ENCODE measurements at regions not wholly inside any gene's neighbourhood (a gene's known extent, or its start where the extent isn't known, plus 50 kb on each side); places are given as distances from the start of the nearest gene placed in this dataset.

DNA sequence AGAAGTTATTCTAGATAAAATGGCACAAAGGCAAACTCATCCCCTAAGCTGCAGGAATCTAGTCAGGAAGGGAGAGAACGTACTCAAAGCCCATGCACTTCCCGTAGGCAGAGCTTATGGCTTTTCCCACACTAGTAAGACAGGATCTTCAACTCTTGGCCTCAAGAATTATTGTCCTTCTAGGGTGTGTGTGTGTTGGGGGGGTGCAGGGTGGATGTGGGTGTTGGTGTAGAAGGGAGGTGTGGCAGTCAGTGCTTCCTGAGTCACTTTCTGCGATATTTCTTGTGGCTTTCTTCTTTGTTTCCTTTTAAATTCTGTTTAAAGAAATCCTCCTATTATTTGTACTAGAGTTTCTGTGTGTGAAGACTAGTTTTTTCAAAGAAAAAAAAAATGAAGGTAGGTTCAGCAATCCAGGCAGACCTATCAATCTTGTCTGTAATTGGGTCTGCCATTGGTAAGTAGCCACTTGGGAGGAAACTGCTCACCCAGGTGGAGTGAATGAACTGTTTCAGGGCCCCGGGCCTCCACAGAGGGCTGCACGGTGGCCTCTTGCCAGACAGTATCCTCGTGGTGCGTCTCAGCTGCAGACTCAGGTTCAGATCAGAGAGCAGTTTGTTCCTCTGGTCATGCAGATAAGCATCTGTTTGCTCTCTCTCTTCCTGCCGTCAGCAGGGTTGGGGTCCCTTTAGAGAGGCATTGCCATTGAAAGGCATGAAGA, 131.9 kb downstream of the NPR3 start:
- Histone ChIP-seq H3K27me3 (no peaks in the 10 kb centered on the region), H3K9me3 (no peaks in the 10 kb centered on the region), H3K36me3 (no peaks in the 10 kb centered on the region), H3K4me1 (no peaks in the 10 kb centered on the region), H3K27ac (no peak overlapping the region), H3K4me3 (no peak overlapping the region), H3K9ac (ENCODE audit: low read depth in 2 of 2, low read length in 2 of 2) (no peak overlapping the region)
- TF ChIP-seq, protein P1, sequence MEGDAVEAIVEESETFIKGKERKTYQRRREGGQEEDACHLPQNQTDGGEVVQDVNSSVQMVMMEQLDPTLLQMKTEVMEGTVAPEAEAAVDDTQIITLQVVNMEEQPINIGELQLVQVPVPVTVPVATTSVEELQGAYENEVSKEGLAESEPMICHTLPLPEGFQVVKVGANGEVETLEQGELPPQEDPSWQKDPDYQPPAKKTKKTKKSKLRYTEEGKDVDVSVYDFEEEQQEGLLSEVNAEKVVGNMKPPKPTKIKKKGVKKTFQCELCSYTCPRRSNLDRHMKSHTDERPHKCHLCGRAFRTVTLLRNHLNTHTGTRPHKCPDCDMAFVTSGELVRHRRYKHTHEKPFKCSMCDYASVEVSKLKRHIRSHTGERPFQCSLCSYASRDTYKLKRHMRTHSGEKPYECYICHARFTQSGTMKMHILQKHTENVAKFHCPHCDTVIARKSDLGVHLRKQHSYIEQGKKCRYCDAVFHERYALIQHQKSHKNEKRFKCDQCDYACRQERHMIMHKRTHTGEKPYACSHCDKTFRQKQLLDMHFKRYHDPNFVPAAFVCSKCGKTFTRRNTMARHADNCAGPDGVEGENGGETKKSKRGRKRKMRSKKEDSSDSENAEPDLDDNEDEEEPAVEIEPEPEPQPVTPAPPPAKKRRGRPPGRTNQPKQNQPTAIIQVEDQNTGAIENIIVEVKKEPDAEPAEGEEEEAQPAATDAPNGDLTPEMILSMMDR (IDR thresholded peaks at IDR 0.05) = no peak
- peak; percentile 69 for DNase-seq
- intact Hi-C loops (cut with DNase I) = no loop called here

DNA sequence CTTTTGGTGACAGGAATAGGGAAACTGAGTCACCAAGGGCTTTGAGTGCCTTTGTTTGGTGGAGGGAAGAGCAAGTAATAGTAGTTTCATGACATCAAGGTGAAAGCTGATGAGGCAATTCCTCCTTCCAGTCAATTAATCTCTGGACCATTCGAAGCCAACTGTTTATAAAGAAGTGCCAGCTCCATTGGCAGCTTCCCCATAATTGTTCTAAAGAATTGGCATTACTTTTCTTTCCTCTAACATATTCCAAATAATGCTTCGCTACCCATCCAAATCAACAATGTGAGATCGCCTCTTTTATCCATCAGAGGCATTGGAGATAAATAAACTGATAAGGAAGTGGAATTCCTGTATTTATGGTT, 132.4 kb downstream of the NPR3 start:
- no peaks in the 10 kb centered on the region for H3K4me1 ChIP-seq
- no peak overlapping the region for H3K9ac ChIP-seq (ENCODE audit: low read depth in 2 of 2, low read length in 2 of 2)
- no peaks in the 10 kb centered on the region for H3K27me3 ChIP-seq
- DNase-seq = no peak
- no peaks in the 10 kb centered on the region for H3K9me3 ChIP-seq
- no peak overlapping the region for H3K27ac ChIP-seq
- TF ChIP-seq, protein P1 (IDR thresholded peaks at IDR 0.05) = no peak
- intact Hi-C loops (cut with DNase I) = no loop called here
- no peak overlapping the region for H3K4me3 ChIP-seq
- no peaks in the 10 kb centered on the region for H3K36me3 ChIP-seq

DNA sequence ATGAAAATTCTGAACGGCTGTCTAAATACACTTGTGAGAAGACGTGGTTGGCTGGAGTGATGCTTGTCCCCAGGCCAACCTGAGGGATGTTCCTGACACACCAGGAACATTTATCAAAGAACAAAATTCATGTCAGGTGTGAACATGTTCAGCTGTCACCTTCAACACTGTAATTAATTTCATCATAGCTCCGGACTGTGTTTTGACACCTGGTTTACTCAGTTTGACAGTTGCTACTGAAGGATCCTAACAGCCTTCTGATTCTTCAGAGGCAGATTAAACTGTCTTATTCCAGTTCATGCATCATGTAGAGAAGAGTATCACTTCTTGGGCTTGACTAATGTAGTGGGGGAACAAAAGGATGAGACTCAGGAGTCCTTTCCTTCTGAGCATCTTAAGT, 134.1 kb downstream of the NPR3 start:
- Histone ChIP-seq H3K9me3 (no peaks in the 10 kb centered on the region), H3K9ac (ENCODE audit: low read depth in 2 of 2, low read length in 2 of 2) (no peak overlapping the region), H3K4me3 (no peak overlapping the region), H3K27ac (no peak overlapping the region), H3K27me3 (no peaks in the 10 kb centered on the region), H3K36me3 (no peaks in the 10 kb centered on the region), H3K4me1 (no peaks in the 10 kb centered on the region)
- DNase-seq = no peak
- TF ChIP-seq, protein P1 (IDR thresholded peaks at IDR 0.05) = no peak
- intact Hi-C loops (cut with DNase I) = no loop called here

DNA sequence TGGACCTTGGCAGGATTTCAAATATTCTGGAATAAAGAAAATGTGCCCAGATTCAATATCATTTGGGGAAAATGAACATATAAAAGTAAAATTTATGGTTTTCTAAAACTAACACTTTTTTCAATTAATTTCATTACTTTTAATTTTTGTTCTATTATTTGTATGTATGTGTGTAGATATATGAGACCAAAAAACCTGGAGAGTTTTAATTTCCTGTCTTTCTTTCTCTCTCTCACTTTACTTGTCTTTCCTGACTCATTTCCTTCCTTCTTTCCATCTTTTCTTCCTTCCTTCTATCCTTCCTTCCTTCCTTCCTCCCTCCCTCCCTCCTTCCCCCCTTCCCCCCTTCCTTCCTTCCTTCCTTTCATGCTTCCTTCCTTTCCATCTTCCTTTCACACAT, 137.0 kb downstream of the NPR3 start:
- Histone ChIP-seq H3K27me3 (no peaks in the 10 kb centered on the region), H3K36me3 (no peaks in the 10 kb centered on the region), H3K9ac (ENCODE audit: low read depth in 2 of 2, low read length in 2 of 2) (no peak overlapping the region), H3K4me3 (no peak overlapping the region), H3K4me1 (no peaks in the 10 kb centered on the region), H3K27ac (no peak overlapping the region), H3K9me3 (no peaks in the 10 kb centered on the region)
- intact Hi-C loops (cut with DNase I) = no loop called here
- DNase-seq = no peak
- TF ChIP-seq, protein P1 (IDR thresholded peaks at IDR 0.05) = no peak

DNA sequence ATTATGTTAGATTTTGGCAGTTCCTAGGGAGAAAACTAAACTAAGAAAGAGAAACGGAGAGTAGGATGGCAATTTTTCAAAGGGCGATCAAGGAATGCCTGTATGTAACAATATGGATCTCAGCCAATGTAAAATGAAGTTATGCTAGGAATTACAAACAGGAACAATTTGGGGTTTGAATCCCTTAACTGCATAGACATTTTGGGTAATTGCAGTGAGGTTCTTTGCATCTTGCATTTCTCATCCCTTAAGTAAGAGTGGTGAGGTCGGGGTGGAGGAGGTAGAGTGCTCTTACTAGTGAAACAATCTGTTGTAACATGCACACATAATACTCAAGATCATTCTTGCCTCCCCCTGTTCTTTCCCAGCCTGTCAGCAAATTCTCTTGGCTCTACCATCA, 137.6 kb downstream of the NPR3 start:
- TF ChIP-seq, protein P1 (IDR thresholded peaks at IDR 0.05) = no peak
- H3K36me3 ChIP-seq = no peaks in the 10 kb centered on the region
- H3K4me3 ChIP-seq = no peak overlapping the region
- DNase-seq = no peak
- no peak overlapping the region for H3K27ac ChIP-seq
- intact Hi-C loops (cut with DNase I) = no loop called here
- no peaks in the 10 kb centered on the region for H3K9me3 ChIP-seq
- H3K9ac ChIP-seq (ENCODE audit: low read depth in 2 of 2, low read length in 2 of 2) = no peak overlapping the region
- H3K4me1 ChIP-seq = no peaks in the 10 kb centered on the region
- H3K27me3 ChIP-seq = no peaks in the 10 kb centered on the region

Measured in colonic mucosa (tissue), 4 donors.